ENCODE measurements at regions not wholly inside any gene's neighbourhood (a gene's known extent, or its start where the extent isn't known, plus 50 kb on each side); places are given as distances from the start of the nearest gene placed in this dataset.

GRCh38 chr10:28386503-28386868 lies 83.6 kb upstream of the MPP7 start (continued):
- TF ChIP-seq BACH1 (IDR thresholded peaks at IDR 0.05; ENCODE audit: borderline replicate concordance) (no peak), MTA3 (IDR thresholded peaks at IDR 0.05; ENCODE audit: borderline replicate concordance, low read length) (no peak), TAF1 (IDR thresholded peaks at IDR 0.05; ENCODE audit: borderline replicate concordance, low read depth, low read length) (no peak), CBX3 (IDR thresholded peaks at IDR 0.05; ENCODE audit: borderline replicate concordance, low read depth) (no peak), HCFC1 (IDR thresholded peaks at IDR 0.05; ENCODE audit: low read length) (no peak), RFX5 (IDR thresholded peaks at IDR 0.05; ENCODE audit: low read depth, low read length) (no peak), DPF2 (IDR thresholded peaks at IDR 0.05) (no peak), RBBP5 (conservative IDR thresholded peaks at IDR 0.05) (no peak), LARP7 (IDR thresholded peaks at IDR 0.05) (no peak)
- TF ChIP-seq, protein P1, sequence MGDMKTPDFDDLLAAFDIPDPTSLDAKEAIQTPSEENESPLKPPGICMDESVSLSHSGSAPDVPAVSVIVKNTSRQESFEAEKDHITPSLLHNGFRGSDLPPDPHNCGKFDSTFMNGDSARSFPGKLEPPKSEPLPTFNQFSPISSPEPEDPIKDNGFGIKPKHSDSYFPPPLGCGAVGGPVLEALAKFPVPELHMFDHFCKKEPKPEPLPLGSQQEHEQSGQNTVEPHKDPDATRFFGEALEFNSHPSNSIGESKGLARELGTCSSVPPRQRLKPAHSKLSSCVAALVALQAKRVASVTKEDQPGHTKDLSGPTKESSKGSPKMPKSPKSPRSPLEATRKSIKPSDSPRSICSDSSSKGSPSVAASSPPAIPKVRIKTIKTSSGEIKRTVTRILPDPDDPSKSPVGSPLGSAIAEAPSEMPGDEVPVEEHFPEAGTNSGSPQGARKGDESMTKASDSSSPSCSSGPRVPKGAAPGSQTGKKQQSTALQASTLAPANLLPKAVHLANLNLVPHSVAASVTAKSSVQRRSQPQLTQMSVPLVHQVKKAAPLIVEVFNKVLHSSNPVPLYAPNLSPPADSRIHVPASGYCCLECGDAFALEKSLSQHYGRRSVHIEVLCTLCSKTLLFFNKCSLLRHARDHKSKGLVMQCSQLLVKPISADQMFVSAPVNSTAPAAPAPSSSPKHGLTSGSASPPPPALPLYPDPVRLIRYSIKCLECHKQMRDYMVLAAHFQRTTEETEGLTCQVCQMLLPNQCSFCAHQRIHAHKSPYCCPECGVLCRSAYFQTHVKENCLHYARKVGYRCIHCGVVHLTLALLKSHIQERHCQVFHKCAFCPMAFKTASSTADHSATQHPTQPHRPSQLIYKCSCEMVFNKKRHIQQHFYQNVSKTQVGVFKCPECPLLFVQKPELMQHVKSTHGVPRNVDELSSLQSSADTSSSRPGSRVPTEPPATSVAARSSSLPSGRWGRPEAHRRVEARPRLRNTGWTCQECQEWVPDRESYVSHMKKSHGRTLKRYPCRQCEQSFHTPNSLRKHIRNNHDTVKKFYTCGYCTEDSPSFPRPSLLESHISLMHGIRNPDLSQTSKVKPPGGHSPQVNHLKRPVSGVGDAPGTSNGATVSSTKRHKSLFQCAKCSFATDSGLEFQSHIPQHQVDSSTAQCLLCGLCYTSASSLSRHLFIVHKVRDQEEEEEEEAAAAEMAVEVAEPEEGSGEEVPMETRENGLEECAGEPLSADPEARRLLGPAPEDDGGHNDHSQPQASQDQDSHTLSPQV (IDR thresholded peaks at IDR 0.05): no peak

DNA sequence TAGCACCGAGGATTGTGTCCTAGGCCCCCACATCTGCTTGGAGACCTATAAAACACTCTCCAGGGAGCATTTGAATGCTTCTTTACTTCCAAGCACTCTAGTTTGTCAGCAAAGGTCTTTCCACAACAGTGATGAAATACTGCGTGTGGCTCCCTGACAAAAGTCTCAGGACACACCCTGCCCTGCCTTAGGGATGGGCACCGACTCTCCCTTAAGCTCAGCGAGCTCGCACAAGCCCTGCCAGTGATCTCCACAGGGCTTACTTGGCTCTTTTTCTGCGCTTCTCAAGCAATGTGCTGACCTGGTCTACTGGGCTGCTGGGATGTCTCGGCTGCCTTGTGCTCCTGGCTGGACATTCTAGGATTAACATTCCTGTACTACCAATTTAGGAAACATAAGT lies 84.3 kb upstream of the MPP7 start:
- no peaks in the 10 kb centered on the region for H3K4me1 ChIP-seq (ENCODE audit: control insufficient read depth, insufficient read depth, low read length)
- ChIA-PET RAD21 (ENCODE audit: unreplicated experiment) (interaction anchor here (1.3 kb wide), 1 partner anchor 84 kb away, joined by 4 read pairs; the partner anchor contains the start of gene MPP7), POLR2A (no interaction called here), SMC1A (ENCODE audit: uncharacterized antibody, unreplicated experiment) (interaction anchor here (1.6 kb wide), 1 partner anchor 56 kb away, joined by 3 read pairs; no protein-coding TSS in a partner anchor), CTCF (interaction anchor here (0.9 to 2.5 kb wide), 2 partner anchors 136 to 146 kb away, joined by 3 to 8 read pairs; no protein-coding TSS in a partner anchor)
- no peaks in the 10 kb centered on the region for H4K20me1 ChIP-seq (ENCODE audit: control insufficient read depth, insufficient read depth)
- no TSS peak for BruUV-seq (replicated peaks)
- H3K9ac ChIP-seq (ENCODE audit: control insufficient read depth, insufficient read depth, low read length): no peak overlapping the region
- no peak overlapping the region for H3K4me2 ChIP-seq (ENCODE audit: control insufficient read depth, insufficient read depth)
- H3K9me3 ChIP-seq (replicated peaks; ENCODE audit: control insufficient read depth, insufficient read depth, low read length): no peaks in the 10 kb centered on the region
- no peak for ATAC-seq
- in situ Hi-C loops (cut with MboI): loop anchor here (10.0 to 25.0 kb wide), 2 partner anchors 650 to 832 kb away; partner anchors contain the start of gene MKX
- WGBS (ENCODE audit: insufficient coverage, insufficient replicate concordance, low lambda C conversion rate, missing lambda C conversion rate): 27% methylated on average over 7 of the region's 7 CpGs
- no peaks in the 10 kb centered on the region for H3K79me2 ChIP-seq (ENCODE audit: control insufficient read depth, insufficient read depth, low read length)
- H3K36me3 ChIP-seq (ENCODE audit: control insufficient read depth in 2 of 2, insufficient read depth in 2 of 2, low read length in 1 of 2): no peaks in the 10 kb centered on the region
- no peak for DNase-seq (ENCODE audit: low read depth, low spot score)
- intact Hi-C loops (cut with micrococcal nuclease; ENCODE audit: unreplicated experiment): no loop called here
- no peak overlapping the region for H2AFZ ChIP-seq (ENCODE audit: control insufficient read depth, low read depth, low read length)
- no peak overlapping the region for H3K4me3 ChIP-seq
- no peak overlapping the region for H3K27ac ChIP-seq (ENCODE audit: control insufficient read depth, insufficient read depth)
- FAIRE-seq: no peak
- no peaks in the 10 kb centered on the region for H3K27me3 ChIP-seq (replicated peaks in 1 of 2; ENCODE audit: control insufficient read depth in 2 of 2, insufficient read depth in 2 of 2, low read length in 1 of 2)
- TF ChIP-seq, protein P2, sequence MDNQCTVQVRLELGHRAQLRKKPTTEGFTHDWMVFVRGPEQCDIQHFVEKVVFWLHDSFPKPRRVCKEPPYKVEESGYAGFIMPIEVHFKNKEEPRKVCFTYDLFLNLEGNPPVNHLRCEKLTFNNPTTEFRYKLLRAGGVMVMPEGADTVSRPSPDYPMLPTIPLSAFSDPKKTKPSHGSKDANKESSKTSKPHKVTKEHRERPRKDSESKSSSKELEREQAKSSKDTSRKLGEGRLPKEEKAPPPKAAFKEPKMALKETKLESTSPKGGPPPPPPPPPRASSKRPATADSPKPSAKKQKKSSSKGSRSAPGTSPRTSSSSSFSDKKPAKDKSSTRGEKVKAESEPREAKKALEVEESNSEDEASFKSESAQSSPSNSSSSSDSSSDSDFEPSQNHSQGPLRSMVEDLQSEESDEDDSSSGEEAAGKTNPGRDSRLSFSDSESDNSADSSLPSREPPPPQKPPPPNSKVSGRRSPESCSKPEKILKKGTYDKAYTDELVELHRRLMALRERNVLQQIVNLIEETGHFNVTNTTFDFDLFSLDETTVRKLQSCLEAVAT (IDR thresholded peaks at IDR 0.05): no peak
- TF ChIP-seq, protein P3, sequence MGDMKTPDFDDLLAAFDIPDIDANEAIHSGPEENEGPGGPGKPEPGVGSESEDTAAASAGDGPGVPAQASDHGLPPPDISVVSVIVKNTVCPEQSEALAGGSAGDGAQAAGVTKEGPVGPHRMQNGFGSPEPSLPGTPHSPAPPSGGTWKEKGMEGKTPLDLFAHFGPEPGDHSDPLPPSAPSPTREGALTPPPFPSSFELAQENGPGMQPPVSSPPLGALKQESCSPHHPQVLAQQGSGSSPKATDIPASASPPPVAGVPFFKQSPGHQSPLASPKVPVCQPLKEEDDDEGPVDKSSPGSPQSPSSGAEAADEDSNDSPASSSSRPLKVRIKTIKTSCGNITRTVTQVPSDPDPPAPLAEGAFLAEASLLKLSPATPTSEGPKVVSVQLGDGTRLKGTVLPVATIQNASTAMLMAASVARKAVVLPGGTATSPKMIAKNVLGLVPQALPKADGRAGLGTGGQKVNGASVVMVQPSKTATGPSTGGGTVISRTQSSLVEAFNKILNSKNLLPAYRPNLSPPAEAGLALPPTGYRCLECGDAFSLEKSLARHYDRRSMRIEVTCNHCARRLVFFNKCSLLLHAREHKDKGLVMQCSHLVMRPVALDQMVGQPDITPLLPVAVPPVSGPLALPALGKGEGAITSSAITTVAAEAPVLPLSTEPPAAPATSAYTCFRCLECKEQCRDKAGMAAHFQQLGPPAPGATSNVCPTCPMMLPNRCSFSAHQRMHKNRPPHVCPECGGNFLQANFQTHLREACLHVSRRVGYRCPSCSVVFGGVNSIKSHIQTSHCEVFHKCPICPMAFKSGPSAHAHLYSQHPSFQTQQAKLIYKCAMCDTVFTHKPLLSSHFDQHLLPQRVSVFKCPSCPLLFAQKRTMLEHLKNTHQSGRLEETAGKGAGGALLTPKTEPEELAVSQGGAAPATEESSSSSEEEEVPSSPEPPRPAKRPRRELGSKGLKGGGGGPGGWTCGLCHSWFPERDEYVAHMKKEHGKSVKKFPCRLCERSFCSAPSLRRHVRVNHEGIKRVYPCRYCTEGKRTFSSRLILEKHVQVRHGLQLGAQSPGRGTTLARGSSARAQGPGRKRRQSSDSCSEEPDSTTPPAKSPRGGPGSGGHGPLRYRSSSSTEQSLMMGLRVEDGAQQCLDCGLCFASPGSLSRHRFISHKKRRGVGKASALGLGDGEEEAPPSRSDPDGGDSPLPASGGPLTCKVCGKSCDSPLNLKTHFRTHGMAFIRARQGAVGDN (IDR thresholded peaks at IDR 0.05): no peak
- TF ChIP-seq POU2F2 (IDR thresholded peaks at IDR 0.05; ENCODE audit: borderline replicate concordance, low read depth, low read length) (no peak), TCF3 (IDR thresholded peaks at IDR 0.05; ENCODE audit: borderline replicate concordance, insufficient read depth, low read depth, low read length) (no peak), KLF5 (IDR thresholded peaks at IDR 0.05; ENCODE audit: partially characterized antibody) (no peak), ZNF622 (IDR thresholded peaks at IDR 0.05) (no peak)

Data from GM12878 (cell line).